ENCODE measurements at regions not wholly inside any gene's neighbourhood (a gene's known extent, or its start where the extent isn't known, plus 50 kb on each side); places are given as distances from the start of the nearest gene placed in this dataset.

DNA sequence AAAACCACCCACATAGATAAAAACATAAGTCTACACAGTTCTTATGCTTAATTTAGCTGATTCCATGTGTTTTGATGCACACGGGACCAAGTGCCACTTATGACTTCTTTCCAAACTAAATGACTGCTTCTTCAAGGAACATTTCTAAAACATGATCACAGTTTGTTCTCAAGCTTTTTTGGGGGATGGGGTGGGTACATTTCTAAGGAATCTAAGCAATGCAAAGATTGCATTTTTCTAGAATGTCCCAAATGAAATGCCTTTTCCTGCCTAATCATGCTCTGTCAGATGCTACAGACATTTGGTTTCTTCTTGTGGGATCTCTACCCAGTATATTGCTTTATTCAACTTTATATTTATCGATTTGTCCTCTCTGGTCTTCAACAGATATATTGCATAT is 496.8 kb upstream of the JAG1 start:
- Histone ChIP-seq H3K9me3 (no peaks in the 10 kb centered on the region), H3K4me1 (no peaks in the 10 kb centered on the region), H3K4me3 (no peak overlapping the region), H3K36me3 (no peaks in the 10 kb centered on the region), H3K27me3 (no peaks in the 10 kb centered on the region), H3K27ac (peak overlapping the region; percentile 7 to 23)
- intact Hi-C loops (cut with DNase I; ENCODE audit: low total_unique reads): no loop called here
- TF ChIP-seq, protein P1, sequence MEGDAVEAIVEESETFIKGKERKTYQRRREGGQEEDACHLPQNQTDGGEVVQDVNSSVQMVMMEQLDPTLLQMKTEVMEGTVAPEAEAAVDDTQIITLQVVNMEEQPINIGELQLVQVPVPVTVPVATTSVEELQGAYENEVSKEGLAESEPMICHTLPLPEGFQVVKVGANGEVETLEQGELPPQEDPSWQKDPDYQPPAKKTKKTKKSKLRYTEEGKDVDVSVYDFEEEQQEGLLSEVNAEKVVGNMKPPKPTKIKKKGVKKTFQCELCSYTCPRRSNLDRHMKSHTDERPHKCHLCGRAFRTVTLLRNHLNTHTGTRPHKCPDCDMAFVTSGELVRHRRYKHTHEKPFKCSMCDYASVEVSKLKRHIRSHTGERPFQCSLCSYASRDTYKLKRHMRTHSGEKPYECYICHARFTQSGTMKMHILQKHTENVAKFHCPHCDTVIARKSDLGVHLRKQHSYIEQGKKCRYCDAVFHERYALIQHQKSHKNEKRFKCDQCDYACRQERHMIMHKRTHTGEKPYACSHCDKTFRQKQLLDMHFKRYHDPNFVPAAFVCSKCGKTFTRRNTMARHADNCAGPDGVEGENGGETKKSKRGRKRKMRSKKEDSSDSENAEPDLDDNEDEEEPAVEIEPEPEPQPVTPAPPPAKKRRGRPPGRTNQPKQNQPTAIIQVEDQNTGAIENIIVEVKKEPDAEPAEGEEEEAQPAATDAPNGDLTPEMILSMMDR (IDR thresholded peaks at IDR 0.05): no peak
- no peak for TF ChIP-seq POLR2A (IDR thresholded peaks at IDR 0.05)
- DNase-seq: no peak

DNA sequence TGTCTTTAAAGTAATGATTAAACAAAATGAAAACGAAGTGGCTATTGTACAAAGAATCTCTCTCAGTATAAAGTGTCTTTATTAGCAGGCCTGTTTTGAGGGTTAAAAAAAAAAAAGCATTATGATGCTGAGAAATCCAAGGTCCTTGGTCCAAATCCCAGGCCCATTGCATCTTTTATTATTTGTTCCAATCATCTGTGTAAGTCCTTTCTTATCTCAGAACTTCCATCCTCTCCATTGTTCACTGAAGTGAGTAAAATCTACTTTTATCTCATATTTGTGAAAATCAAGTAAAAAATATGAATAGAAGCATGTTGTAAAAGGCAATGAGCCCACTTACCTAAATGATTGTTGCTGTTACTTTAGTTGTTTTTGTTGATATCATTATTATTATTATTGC is 499.1 kb upstream of the JAG1 start:
- no peak for DNase-seq
- Histone ChIP-seq H3K4me1 (no peaks in the 10 kb centered on the region), H3K4me3 (no peak overlapping the region), H3K27me3 (no peaks in the 10 kb centered on the region), H3K27ac (no peak overlapping the region), H3K9me3 (no peaks in the 10 kb centered on the region), H3K36me3 (no peaks in the 10 kb centered on the region)
- TF ChIP-seq POLR2A (IDR thresholded peaks at IDR 0.05): no peak
- TF ChIP-seq, protein P1 (IDR thresholded peaks at IDR 0.05): no peak
- intact Hi-C loops (cut with DNase I; ENCODE audit: low total_unique reads): no loop called here

DNA sequence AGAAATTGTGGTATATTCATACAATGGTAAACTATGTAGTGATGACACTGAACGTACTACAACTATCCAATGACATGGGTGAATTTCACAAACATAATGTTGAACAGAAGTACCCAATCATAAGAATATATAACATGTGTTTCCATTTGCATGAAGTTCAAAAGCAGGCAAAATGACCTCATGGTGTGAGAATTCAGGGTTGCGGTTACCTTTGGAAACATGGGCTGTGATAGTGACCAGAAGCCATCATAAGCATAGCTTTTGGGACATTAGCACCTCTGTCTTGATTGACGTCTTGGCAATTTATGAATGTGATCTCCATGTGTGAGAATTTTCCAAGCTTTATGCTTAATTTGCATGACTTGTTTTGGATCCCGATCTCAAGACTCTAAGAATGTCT is 500.1 kb upstream of the JAG1 start:
- Histone ChIP-seq H3K27me3 (no peaks in the 10 kb centered on the region), H3K4me3 (no peak overlapping the region), H3K36me3 (no peaks in the 10 kb centered on the region), H3K9me3 (no peaks in the 10 kb centered on the region), H3K27ac (peak overlapping the region in 1 of 2 donors; percentile 7), H3K4me1 (no peaks in the 10 kb centered on the region)
- TF ChIP-seq, protein P1 (IDR thresholded peaks at IDR 0.05): no peak
- no peak for TF ChIP-seq POLR2A (IDR thresholded peaks at IDR 0.05)
- DNase-seq: no peak
- intact Hi-C loops (cut with DNase I; ENCODE audit: low total_unique reads): no loop called here

DNA sequence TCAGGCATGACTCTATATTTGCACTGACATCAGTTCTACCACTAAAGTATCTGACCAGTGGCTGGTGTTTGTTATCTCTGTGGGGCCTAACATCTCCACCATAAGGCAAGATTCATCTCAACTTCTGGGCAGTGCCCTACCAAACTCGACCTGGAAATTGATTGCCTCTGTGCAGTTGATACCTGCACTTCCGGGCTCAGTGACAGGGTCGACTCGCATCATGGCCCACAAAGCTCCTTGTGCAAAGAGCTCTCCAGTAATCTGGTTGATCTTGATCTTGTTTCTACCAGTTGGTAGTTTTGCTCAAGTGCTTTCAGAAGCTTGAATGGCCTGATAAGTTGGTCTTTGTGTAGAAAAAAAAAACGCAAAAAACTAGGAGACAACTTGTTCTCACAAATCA is 501.1 kb upstream of the JAG1 start:
- TF ChIP-seq, protein P1 (IDR thresholded peaks at IDR 0.05): no peak
- no peak for TF ChIP-seq POLR2A (IDR thresholded peaks at IDR 0.05)
- H3K36me3 ChIP-seq: no peaks in the 10 kb centered on the region

DNA sequence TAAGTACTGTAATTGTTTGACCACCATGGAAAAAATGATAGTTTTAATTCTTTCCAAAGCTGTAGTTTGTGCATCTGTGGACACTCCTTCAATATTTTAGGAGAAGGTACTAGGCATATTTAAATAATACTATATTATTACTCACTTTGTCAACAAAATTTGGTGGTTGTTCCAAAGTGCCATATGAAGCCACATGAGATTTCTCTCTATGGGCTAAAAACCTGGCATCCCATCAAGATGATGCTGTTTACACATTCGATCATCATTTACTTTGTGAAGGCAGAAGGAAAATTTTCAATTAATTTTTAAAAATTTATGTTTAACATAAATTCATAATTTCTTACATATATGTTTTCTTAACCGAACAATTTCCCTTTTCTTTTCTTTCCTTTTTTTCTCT is 502.6 kb upstream of the JAG1 start:
- H3K4me1 ChIP-seq: no peaks in the 10 kb centered on the region
- intact Hi-C loops (cut with DNase I; ENCODE audit: low total_unique reads): no loop called here
- H3K36me3 ChIP-seq: no peaks in the 10 kb centered on the region
- no peak for DNase-seq
- H3K9me3 ChIP-seq: no peaks in the 10 kb centered on the region
- TF ChIP-seq, protein P1 (IDR thresholded peaks at IDR 0.05): no peak
- no peak for TF ChIP-seq POLR2A (IDR thresholded peaks at IDR 0.05)
- no peaks in the 10 kb centered on the region for H3K27me3 ChIP-seq
- H3K4me3 ChIP-seq: no peak overlapping the region
- H3K27ac ChIP-seq: no peak overlapping the region

More for the DNA sequence above, 501.1 kb upstream of the JAG1 start:
- Histone ChIP-seq H3K4me1 (no peaks in the 10 kb centered on the region), H3K27me3 (no peaks in the 10 kb centered on the region), H3K9me3 (no peaks in the 10 kb centered on the region), H3K4me3 (no peak overlapping the region), H3K27ac (peak overlapping the region in 1 of 2 donors; percentile 7)
- intact Hi-C loops (cut with DNase I; ENCODE audit: low total_unique reads): no loop called here
- no peak for DNase-seq

Data from uterus (tissue), 3 donors.